Endothelial cell of umbilical vein (primary cell): ENCODE measurements at regions not wholly inside any gene's neighbourhood (a gene's known extent, or its start where the extent isn't known, plus 50 kb on each side); places are given as distances from the start of the nearest gene placed in this dataset.

Source experiments
- BruUV-seq: library from RNA; stranded (reverse); fragments of 400-500 nt; replicated peaks from 2 replicates; lab custom pipeline; 2021; lab: Mats Ljungman, UMichigan
- CTCF ChIA-PET: fragments of 300-600, 350-600 bp; sonication (Branson Sonifier 250); formaldehyde crosslinking; loops from one replicate; lab custom pipeline; 2021; ENCODE audit warnings: antibody characterized with exemption, inconsistent platforms; lab: Charles Lee
- POLR2A ChIA-PET: fragments of 300-600, 350-600 bp; sonication (Branson Sonifier 250); formaldehyde crosslinking; loops from one replicate; lab custom pipeline; 2021; ENCODE audit warnings: antibody characterized with exemption, inconsistent platforms; lab: Charles Lee
- DNase-seq: peaks from one replicate; pipeline ENCODE4 v3.0.0-alpha.2; 2011; ENCODE audit warnings: low read depth, low spot score
- FAIRE-seq: peaks from 2 replicates; lab custom pipeline; 2011; peaks lifted over from hg19 to GRCh38; lab: Jason Lieb, UNC
- H2AFZ ChIP-seq: 2 replicates; pipeline ENCODE4 v1.6.0; 2012; ENCODE audit warnings: low read depth, low read length, control low read depth, inconsistent platforms
- H3K27ac ChIP-seq: 2 replicates; pipeline ENCODE4 v1.5.1; 2011; ENCODE audit warnings: low read depth, mild to moderate bottlenecking, control low read depth, low read length, moderate library complexity; ENCODE audit not compliant: insufficient read depth
- H3K27me3 ChIP-seq, 2 experiments: 2 replicates each; pipeline versions ENCODE4 v1.6.0 to v1.6.1; 2011; ENCODE audit warnings: low read length in 2 of 2, mixed read lengths in 1 of 2; ENCODE audit not compliant: control insufficient read depth in 2 of 2, insufficient read depth in 2 of 2
- H3K36me3 ChIP-seq, 2 experiments: 2 replicates in 1 of 2; 3 replicates in 1 of 2; pipeline ENCODE4 v1.5.1; 2011; ENCODE audit warnings: low read length in 2 of 2, mild to moderate bottlenecking in 1 of 2, moderate library complexity in 1 of 2; ENCODE audit not compliant: control insufficient read depth in 2 of 2, insufficient read depth in 2 of 2; ENCODE audit errors: extremely low read depth in 1 of 2
- H3K4me1 ChIP-seq: 3 replicates; pipeline ENCODE4 v1.5.1; 2011; ENCODE audit warnings: mild to moderate bottlenecking, low read length; ENCODE audit not compliant: control insufficient read depth, insufficient read depth; ENCODE audit errors: extremely low read depth
- H3K4me2 ChIP-seq: 2 replicates; pipeline ENCODE4 v1.6.1; 2011; ENCODE audit warnings: low read length, control low read depth, mixed read lengths; ENCODE audit not compliant: insufficient read depth
- H3K4me3 ChIP-seq, 3 experiments: fragments of 200-600 bp in 1 of 3; sonication (generic), shearing (Covaris generic) in 1 of 3; replicated peaks in 1 of 3; 2 replicates each; pipeline ENCODE4 v1.5.1; 2011 to 2016; ENCODE audit warnings: control low read depth in 3 of 3, low read length in 3 of 3, mild to moderate bottlenecking in 2 of 3, inconsistent platforms in 1 of 3, low read depth in 1 of 3, moderate library complexity in 1 of 3; ENCODE audit not compliant: insufficient read depth in 1 of 3
- H3K79me2 ChIP-seq: 2 replicates; pipeline ENCODE4 v1.6.0; 2012; ENCODE audit warnings: low read length, inconsistent platforms; ENCODE audit not compliant: control insufficient read depth, insufficient read depth
- H3K9ac ChIP-seq: replicated peaks from 2 replicates; pipeline ENCODE3; 2011; ENCODE audit warnings: low read length, control low read depth; ENCODE audit not compliant: insufficient read depth; ENCODE audit errors: extremely low read depth
- H3K9me1 ChIP-seq: replicated peaks from 3 replicates; pipeline ENCODE4 v1.6.0; 2011; ENCODE audit warnings: mild to moderate bottlenecking, low read length; ENCODE audit not compliant: control insufficient read depth, insufficient read depth; ENCODE audit errors: extremely low read depth
- H3K9me3 ChIP-seq: replicated peaks from 2 replicates; pipeline ENCODE4 v1.5.1; 2012; ENCODE audit warnings: low read length, inconsistent platforms; ENCODE audit not compliant: control insufficient read depth, insufficient read depth
- H4K20me1 ChIP-seq: replicated peaks from 2 replicates; pipeline ENCODE3; 2011; ENCODE audit warnings: mild to moderate bottlenecking, low read length; ENCODE audit not compliant: control insufficient read depth, insufficient read depth; ENCODE audit errors: extremely low read depth
- CTCF ChIP-seq, 2 donors: IDR thresholded peaks; 1 replicate in 1 of 2; 2 replicates in 1 of 2; pipeline ENCODE4 v1.5.1; 2011; ENCODE audit warnings: low read length in 2 of 2, mild to moderate bottlenecking in 2 of 2, moderate library complexity in 2 of 2, control low read depth in 1 of 2, inconsistent platforms in 1 of 2, low read depth in 1 of 2; ENCODE audit not compliant: insufficient read depth in 1 of 2; ENCODE audit errors: extremely low read depth in 1 of 2
- EZH2 ChIP-seq: IDR thresholded peaks from 2 replicates; pipeline ENCODE4 v1.6.1; 2012; ENCODE audit warnings: borderline replicate concordance, low read depth, mild to moderate bottlenecking, moderate library complexity, low read length, inconsistent platforms; ENCODE audit not compliant: severe bottlenecking
- FOS ChIP-seq: IDR thresholded peaks from 2 replicates; pipeline ENCODE4 v1.6.1; 2011; ENCODE audit warnings: mild to moderate bottlenecking, low read length, moderate library complexity, borderline replicate concordance; ENCODE audit not compliant: insufficient read depth
- GATA2 ChIP-seq: IDR thresholded peaks from 2 replicates; pipeline ENCODE4 v1.7.0; 2011; ENCODE audit warnings: low read depth, mild to moderate bottlenecking, moderate library complexity, mixed read lengths, low read length; ENCODE audit not compliant: insufficient read length, insufficient read depth
- JUN ChIP-seq: IDR thresholded peaks from 2 replicates; pipeline ENCODE4 v1.6.1; 2011; ENCODE audit warnings: borderline replicate concordance, low read depth; ENCODE audit not compliant: insufficient read length, insufficient read depth
- MAX ChIP-seq: IDR thresholded peaks from 2 replicates; pipeline ENCODE4 v1.6.1; 2011; ENCODE audit not compliant: insufficient read depth, insufficient read length
- MYC ChIP-seq: IDR thresholded peaks from one replicate; pipeline ENCODE4 v1.6.1; 2011; ENCODE audit warnings: mild to moderate bottlenecking, low read depth, low read length
- POLR2A ChIP-seq: IDR thresholded peaks from 2 replicates; pipeline ENCODE4 v1.6.1; 2012; ENCODE audit warnings: low read depth, mild to moderate bottlenecking, control low read depth, low read length
- POLR2AphosphoS5 ChIP-seq: IDR thresholded peaks from 2 replicates; pipeline ENCODE4 v1.6.1; 2012; ENCODE audit warnings: low read depth, mild to moderate bottlenecking, control low read depth, low read length, moderate library complexity; ENCODE audit not compliant: insufficient read depth
- dilution Hi-C: fragments of 300-500 bp; cut with MboI; formaldehyde crosslinking; loops from one replicate; pipeline ENCODE4 v1.15.0; 2019; ENCODE audit warnings: low sequenced_read_pairs; ENCODE audit not compliant: extremely low pct_ligation_motif_present
- intact Hi-C: fragments of 100-400 bp; cut with micrococcal nuclease; formaldehyde crosslinking; loops from one replicate; pipeline ENCODE4 v1.10.0; 2022

GRCh38 chr4:124044867-124045266 is 648.3 kb downstream of the SPRY1 start:
- CTCF ChIA-PET, result no interaction called here
- no peak for FAIRE-seq
- H3K79me2 ChIP-seq, result no peaks in the 10 kb centered on the region

More at GRCh38 chr4:124044867-124045266, 648.3 kb downstream of the SPRY1 start:
- no peak overlapping the region for H3K9ac ChIP-seq
- no peaks in the 10 kb centered on the region for H3K27me3 ChIP-seq
- TF ChIP-seq CTCF (IDR thresholded peaks at IDR 0.05; ENCODE audit: extremely low read depth in 1 of 2, insufficient read depth in 1 of 2, low read depth in 1 of 2, low read length in 2 of 2) (no peak), MAX (no peak), JUN (no peak), EZH2 (no peak), POLR2AphosphoS5 (no peak), POLR2A (no peak), FOS (no peak), GATA2 (no peak), MYC (no peak)
- H4K20me1 ChIP-seq, result no peaks in the 10 kb centered on the region
- intact Hi-C loops, result no loop called here
- dilution Hi-C loops, result no loop called here
- no peaks in the 10 kb centered on the region for H3K9me1 ChIP-seq
- no peak for DNase-seq
- BruUV-seq, result no TSS peak
- H3K36me3 ChIP-seq, result no peaks in the 10 kb centered on the region
- no peak overlapping the region for H3K27ac ChIP-seq
- no peak overlapping the region for H3K4me3 ChIP-seq
- H3K4me2 ChIP-seq, result no peak overlapping the region
- H2AFZ ChIP-seq, result no peak overlapping the region
- POLR2A ChIA-PET, result no interaction called here
- H3K4me1 ChIP-seq, result no peaks in the 10 kb centered on the region
- H3K9me3 ChIP-seq, result no peaks in the 10 kb centered on the region
